ENCODE measurements at regions not wholly inside any gene's neighbourhood (a gene's known extent, or its start where the extent isn't known, plus 50 kb on each side); places are given as distances from the start of the nearest gene placed in this dataset.

DNA sequence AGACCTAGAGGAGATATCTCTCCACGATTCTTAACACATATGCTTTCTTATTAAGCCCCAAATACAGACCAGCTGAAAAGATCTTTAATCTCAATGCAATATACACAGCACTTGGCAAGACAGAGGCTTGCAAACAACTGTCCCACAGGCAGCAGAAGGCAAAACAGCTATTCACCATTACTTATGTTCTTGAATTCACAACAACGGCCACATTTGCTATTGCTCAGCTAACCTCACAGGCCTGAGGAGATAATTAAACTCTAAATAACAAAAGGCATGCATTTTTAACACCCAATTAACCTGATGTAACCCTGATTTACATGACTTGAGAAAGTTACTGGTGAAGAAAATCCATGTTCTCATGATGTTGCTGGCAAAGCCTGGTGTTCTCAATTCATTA is 216.4 kb downstream of the CRPPA start:
- TF ChIP-seq, protein P1, sequence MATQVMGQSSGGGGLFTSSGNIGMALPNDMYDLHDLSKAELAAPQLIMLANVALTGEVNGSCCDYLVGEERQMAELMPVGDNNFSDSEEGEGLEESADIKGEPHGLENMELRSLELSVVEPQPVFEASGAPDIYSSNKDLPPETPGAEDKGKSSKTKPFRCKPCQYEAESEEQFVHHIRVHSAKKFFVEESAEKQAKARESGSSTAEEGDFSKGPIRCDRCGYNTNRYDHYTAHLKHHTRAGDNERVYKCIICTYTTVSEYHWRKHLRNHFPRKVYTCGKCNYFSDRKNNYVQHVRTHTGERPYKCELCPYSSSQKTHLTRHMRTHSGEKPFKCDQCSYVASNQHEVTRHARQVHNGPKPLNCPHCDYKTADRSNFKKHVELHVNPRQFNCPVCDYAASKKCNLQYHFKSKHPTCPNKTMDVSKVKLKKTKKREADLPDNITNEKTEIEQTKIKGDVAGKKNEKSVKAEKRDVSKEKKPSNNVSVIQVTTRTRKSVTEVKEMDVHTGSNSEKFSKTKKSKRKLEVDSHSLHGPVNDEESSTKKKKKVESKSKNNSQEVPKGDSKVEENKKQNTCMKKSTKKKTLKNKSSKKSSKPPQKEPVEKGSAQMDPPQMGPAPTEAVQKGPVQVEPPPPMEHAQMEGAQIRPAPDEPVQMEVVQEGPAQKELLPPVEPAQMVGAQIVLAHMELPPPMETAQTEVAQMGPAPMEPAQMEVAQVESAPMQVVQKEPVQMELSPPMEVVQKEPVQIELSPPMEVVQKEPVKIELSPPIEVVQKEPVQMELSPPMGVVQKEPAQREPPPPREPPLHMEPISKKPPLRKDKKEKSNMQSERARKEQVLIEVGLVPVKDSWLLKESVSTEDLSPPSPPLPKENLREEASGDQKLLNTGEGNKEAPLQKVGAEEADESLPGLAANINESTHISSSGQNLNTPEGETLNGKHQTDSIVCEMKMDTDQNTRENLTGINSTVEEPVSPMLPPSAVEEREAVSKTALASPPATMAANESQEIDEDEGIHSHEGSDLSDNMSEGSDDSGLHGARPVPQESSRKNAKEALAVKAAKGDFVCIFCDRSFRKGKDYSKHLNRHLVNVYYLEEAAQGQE (IDR thresholded peaks at IDR 0.05; ENCODE audit: insufficient read depth in 1 of 2, low read depth in 2 of 2, low read length in 1 of 2) = no peak
- TF ChIP-seq TCF7L2 (IDR thresholded peaks at IDR 0.05; ENCODE audit: low read depth, low read length) (no peak), SIN3A (IDR thresholded peaks at IDR 0.05; ENCODE audit: borderline replicate concordance, insufficient read depth, low read depth, low read length) (no peak), POLR2AphosphoS5 (IDR thresholded peaks at IDR 0.05; ENCODE audit: low read depth, low read length) (no peak)
- TF ChIP-seq, protein P2, sequence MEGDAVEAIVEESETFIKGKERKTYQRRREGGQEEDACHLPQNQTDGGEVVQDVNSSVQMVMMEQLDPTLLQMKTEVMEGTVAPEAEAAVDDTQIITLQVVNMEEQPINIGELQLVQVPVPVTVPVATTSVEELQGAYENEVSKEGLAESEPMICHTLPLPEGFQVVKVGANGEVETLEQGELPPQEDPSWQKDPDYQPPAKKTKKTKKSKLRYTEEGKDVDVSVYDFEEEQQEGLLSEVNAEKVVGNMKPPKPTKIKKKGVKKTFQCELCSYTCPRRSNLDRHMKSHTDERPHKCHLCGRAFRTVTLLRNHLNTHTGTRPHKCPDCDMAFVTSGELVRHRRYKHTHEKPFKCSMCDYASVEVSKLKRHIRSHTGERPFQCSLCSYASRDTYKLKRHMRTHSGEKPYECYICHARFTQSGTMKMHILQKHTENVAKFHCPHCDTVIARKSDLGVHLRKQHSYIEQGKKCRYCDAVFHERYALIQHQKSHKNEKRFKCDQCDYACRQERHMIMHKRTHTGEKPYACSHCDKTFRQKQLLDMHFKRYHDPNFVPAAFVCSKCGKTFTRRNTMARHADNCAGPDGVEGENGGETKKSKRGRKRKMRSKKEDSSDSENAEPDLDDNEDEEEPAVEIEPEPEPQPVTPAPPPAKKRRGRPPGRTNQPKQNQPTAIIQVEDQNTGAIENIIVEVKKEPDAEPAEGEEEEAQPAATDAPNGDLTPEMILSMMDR (IDR thresholded peaks at IDR 0.05) = no peak
- ATAC-seq (no peak), DNase-seq (ENCODE audit: low read depth, low spot score) (no peak)
- Histone ChIP-seq H3K27me3 (ENCODE audit: control insufficient read depth, insufficient read depth, low read length) (no peaks in the 10 kb centered on the region), H3K4me3 (ENCODE audit: low read depth in 2 of 2, low read length in 2 of 2) (no peak overlapping the region), H3K27ac (ENCODE audit: low read length) (no peak overlapping the region), H3K36me3 (ENCODE audit: control insufficient read depth, insufficient read depth, low read length) (no peaks in the 10 kb centered on the region), H3K9me3 (ENCODE audit: control insufficient read depth, insufficient read depth, low read depth, low read length) (no peaks in the 10 kb centered on the region), H3K4me1 (ENCODE audit: control insufficient read depth, insufficient read depth, low read length) (no peaks in the 10 kb centered on the region)
- BruUV-seq (replicated peaks) = no TSS peak
- in situ Hi-C loops (cut with HindIII; ENCODE audit: low pct_unique_long_range_greater_than_20kb, low sequenced_read_pairs) (no loop called here), intact Hi-C loops (cut with micrococcal nuclease; ENCODE audit: unreplicated experiment) (no loop called here)
- ChIA-PET CTCF (no interaction called here), POLR2A (no interaction called here)

DNA sequence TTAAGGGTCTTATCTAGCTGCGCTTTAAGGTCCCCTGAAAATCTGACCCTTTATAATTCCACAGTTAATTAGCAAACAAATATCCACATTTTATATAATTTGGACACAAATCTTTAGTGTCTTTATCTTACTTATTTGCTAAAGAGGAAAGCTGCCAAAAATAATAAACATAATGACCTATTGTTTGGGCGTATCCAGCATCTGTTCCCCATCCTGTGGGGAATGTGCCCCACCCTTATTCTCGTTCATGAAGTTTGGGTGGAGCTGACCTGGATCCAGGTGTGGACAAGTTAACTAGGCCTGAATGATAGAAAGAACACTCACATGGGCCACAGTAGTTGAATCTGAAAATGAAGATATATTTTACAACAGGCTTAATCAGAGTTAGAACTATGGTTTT is 218.3 kb downstream of the CRPPA start:
- Histone ChIP-seq H3K9me3 (ENCODE audit: control insufficient read depth, insufficient read depth, low read depth, low read length) (no peaks in the 10 kb centered on the region), H3K27me3 (ENCODE audit: control insufficient read depth, insufficient read depth, low read length) (no peaks in the 10 kb centered on the region), H3K36me3 (ENCODE audit: control insufficient read depth, insufficient read depth, low read length) (no peaks in the 10 kb centered on the region), H3K4me3 (ENCODE audit: low read depth in 2 of 2, low read length in 2 of 2) (no peak overlapping the region), H3K27ac (ENCODE audit: low read length) (no peak overlapping the region), H3K4me1 (ENCODE audit: control insufficient read depth, insufficient read depth, low read length) (no peaks in the 10 kb centered on the region)
- intact Hi-C loops (cut with micrococcal nuclease; ENCODE audit: unreplicated experiment) = no loop called here
- CTCF ChIA-PET = no interaction called here
- ATAC-seq (no peak), DNase-seq (ENCODE audit: low read depth, low spot score) (no peak)
- BruUV-seq (replicated peaks) = no TSS peak
- POLR2A ChIA-PET = no interaction called here
- no peak for TF ChIP-seq POLR2AphosphoS5 (IDR thresholded peaks at IDR 0.05; ENCODE audit: low read depth, low read length)
- no peak for TF ChIP-seq TCF7L2 (IDR thresholded peaks at IDR 0.05; ENCODE audit: low read depth, low read length)
- TF ChIP-seq, protein P2 (IDR thresholded peaks at IDR 0.05) = no peak
- in situ Hi-C loops (cut with HindIII; ENCODE audit: low pct_unique_long_range_greater_than_20kb, low sequenced_read_pairs) = no loop called here

DNA sequence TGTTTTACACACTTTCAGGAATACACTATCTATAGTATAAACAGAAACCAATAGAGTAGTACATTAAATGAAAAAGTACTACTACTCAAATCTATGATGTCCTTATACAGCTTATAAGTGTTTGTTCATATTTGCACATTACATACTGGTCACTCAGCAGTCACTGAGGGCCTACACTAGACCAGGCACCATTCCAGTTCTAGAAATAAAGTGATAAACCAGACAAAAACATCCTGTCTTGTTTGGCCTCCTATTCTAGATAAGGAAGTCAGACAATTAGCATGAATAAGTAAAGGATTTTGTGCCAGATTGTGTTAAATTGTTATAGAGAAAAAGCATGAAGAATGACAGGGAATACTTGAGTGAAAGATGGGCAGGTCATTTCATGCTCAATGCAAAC is 219.0 kb downstream of the CRPPA start:
- no peaks in the 10 kb centered on the region for H3K27me3 ChIP-seq (ENCODE audit: control insufficient read depth, insufficient read depth, low read length)
- no peaks in the 10 kb centered on the region for H3K36me3 ChIP-seq (ENCODE audit: control insufficient read depth, insufficient read depth, low read length)
- in situ Hi-C loops (cut with HindIII; ENCODE audit: low pct_unique_long_range_greater_than_20kb, low sequenced_read_pairs) (no loop called here), intact Hi-C loops (cut with micrococcal nuclease; ENCODE audit: unreplicated experiment) (no loop called here)
- no peak overlapping the region for H3K27ac ChIP-seq (ENCODE audit: low read length)
- no peaks in the 10 kb centered on the region for H3K4me1 ChIP-seq (ENCODE audit: control insufficient read depth, insufficient read depth, low read length)
- ChIA-PET POLR2A (no interaction called here), CTCF (no interaction called here)
- ATAC-seq (no peak), DNase-seq (ENCODE audit: low read depth, low spot score) (no peak)
- H3K9me3 ChIP-seq (ENCODE audit: control insufficient read depth, insufficient read depth, low read depth, low read length) = no peaks in the 10 kb centered on the region
- no TSS peak for BruUV-seq (replicated peaks)
- TF ChIP-seq SIN3A (IDR thresholded peaks at IDR 0.05; ENCODE audit: borderline replicate concordance, insufficient read depth, low read depth, low read length) (no peak), POLR2AphosphoS5 (IDR thresholded peaks at IDR 0.05; ENCODE audit: low read depth, low read length) (no peak), TCF7L2 (IDR thresholded peaks at IDR 0.05; ENCODE audit: low read depth, low read length) (no peak)
- TF ChIP-seq, protein P2 (IDR thresholded peaks at IDR 0.05) = no peak
- TF ChIP-seq, protein P1 (IDR thresholded peaks at IDR 0.05; ENCODE audit: insufficient read depth in 1 of 2, low read depth in 2 of 2, low read length in 1 of 2) = no peak
- H3K4me3 ChIP-seq (ENCODE audit: low read depth in 2 of 2, low read length in 2 of 2) = no peak overlapping the region

All from Panc1 (cell line).